ENCODE measurements at regions not wholly inside any gene's neighbourhood (a gene's known extent, or its start where the extent isn't known, plus 50 kb on each side); places are given as distances from the start of the nearest gene placed in this dataset.

GRCh38 chr10:29403208-29403607 is 114.3 kb downstream of the LYZL1 start:
- DNase-seq = no peak

GRCh38 chr10:29407280-29407858 is 118.5 kb downstream of the LYZL1 start:
- no peak for DNase-seq
